ENCODE measurements at regions not wholly inside any gene's neighbourhood (a gene's known extent, or its start where the extent isn't known, plus 50 kb on each side); places are given as distances from the start of the nearest gene placed in this dataset.

GRCh38 chr4:27888505-27888904 is 1027.9 kb downstream of the STIM2 start:
- DNase-seq = no peak
- H3K9me2 ChIP-seq = no peaks in the 10 kb centered on the region
- H3K4me1 ChIP-seq (ENCODE audit: control insufficient read depth in 1 of 2, insufficient read depth in 2 of 2, low read depth in 1 of 2, low read length in 1 of 2) = no peaks in the 10 kb centered on the region
- H3K27me3 ChIP-seq (ENCODE audit: insufficient read depth) = no peaks in the 10 kb centered on the region
- H3K27ac ChIP-seq (ENCODE audit: low read depth in 2 of 2, low read length in 1 of 2) = no peak overlapping the region
- H3K79me2 ChIP-seq (ENCODE audit: insufficient read depth) = no peaks in the 10 kb centered on the region
- H3K9me3 ChIP-seq = no peaks in the 10 kb centered on the region; the same call in 1 of the 2 replicates
- H2AFZ ChIP-seq (ENCODE audit: low read depth) = no peak overlapping the region
- H3K4me3 ChIP-seq (ENCODE audit: low read depth in 2 of 2, low read length in 1 of 2) = no peak overlapping the region
- H4K20me1 ChIP-seq (ENCODE audit: insufficient read depth) = no peaks in the 10 kb centered on the region
- CTCF ChIA-PET = no interaction called here
- POLR2A ChIA-PET = no interaction called here
- H3K4me2 ChIP-seq = no peak overlapping the region
- no peak for TF ChIP-seq USF1 (IDR thresholded peaks at IDR 0.05; ENCODE audit: borderline replicate concordance, low read depth)
- TF ChIP-seq REST (IDR thresholded peaks at IDR 0.05; ENCODE audit: low read depth, low read length) = no peak
- no peak for TF ChIP-seq TEAD4 (IDR thresholded peaks at IDR 0.05; ENCODE audit: borderline replicate concordance, insufficient read depth)
- no peak for TF ChIP-seq GABPA (IDR thresholded peaks at IDR 0.05; ENCODE audit: low read depth)
- TF ChIP-seq MEF2A (IDR thresholded peaks at IDR 0.05; ENCODE audit: borderline replicate concordance, low read depth) = no peak
- TF ChIP-seq, protein P1, sequence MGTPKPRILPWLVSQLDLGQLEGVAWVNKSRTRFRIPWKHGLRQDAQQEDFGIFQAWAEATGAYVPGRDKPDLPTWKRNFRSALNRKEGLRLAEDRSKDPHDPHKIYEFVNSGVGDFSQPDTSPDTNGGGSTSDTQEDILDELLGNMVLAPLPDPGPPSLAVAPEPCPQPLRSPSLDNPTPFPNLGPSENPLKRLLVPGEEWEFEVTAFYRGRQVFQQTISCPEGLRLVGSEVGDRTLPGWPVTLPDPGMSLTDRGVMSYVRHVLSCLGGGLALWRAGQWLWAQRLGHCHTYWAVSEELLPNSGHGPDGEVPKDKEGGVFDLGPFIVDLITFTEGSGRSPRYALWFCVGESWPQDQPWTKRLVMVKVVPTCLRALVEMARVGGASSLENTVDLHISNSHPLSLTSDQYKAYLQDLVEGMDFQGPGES (IDR thresholded peaks at IDR 0.05; ENCODE audit: low read depth, low read length) = no peak
- TF ChIP-seq RCOR1 (IDR thresholded peaks at IDR 0.05; ENCODE audit: low read length) = no peak
- no peak for TF ChIP-seq RFX5 (IDR thresholded peaks at IDR 0.05; ENCODE audit: low read length)
- no peak for TF ChIP-seq GATA2 (CRISPR knock-in tag; IDR thresholded peaks at IDR 0.05)
- TF ChIP-seq FOSL2 (IDR thresholded peaks at IDR 0.05; ENCODE audit: borderline replicate concordance, low read depth) = no peak
- TF ChIP-seq EP300 (IDR thresholded peaks at IDR 0.05; ENCODE audit: borderline replicate concordance in 1 of 2, low read depth in 1 of 2, low read length in 1 of 2) = no peak
- no peak for TF ChIP-seq YY1 (IDR thresholded peaks at IDR 0.05; ENCODE audit: low read depth)
- no peak for TF ChIP-seq MXI1 (IDR thresholded peaks at IDR 0.05; ENCODE audit: low read depth, low read length)
- TF ChIP-seq, protein P2, sequence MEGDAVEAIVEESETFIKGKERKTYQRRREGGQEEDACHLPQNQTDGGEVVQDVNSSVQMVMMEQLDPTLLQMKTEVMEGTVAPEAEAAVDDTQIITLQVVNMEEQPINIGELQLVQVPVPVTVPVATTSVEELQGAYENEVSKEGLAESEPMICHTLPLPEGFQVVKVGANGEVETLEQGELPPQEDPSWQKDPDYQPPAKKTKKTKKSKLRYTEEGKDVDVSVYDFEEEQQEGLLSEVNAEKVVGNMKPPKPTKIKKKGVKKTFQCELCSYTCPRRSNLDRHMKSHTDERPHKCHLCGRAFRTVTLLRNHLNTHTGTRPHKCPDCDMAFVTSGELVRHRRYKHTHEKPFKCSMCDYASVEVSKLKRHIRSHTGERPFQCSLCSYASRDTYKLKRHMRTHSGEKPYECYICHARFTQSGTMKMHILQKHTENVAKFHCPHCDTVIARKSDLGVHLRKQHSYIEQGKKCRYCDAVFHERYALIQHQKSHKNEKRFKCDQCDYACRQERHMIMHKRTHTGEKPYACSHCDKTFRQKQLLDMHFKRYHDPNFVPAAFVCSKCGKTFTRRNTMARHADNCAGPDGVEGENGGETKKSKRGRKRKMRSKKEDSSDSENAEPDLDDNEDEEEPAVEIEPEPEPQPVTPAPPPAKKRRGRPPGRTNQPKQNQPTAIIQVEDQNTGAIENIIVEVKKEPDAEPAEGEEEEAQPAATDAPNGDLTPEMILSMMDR (IDR thresholded peaks at IDR 0.05) = no peak
- WGBS (ENCODE audit: low lambda C conversion rate) = 0% methylated on average over 1 of the region's 1 CpG
- no peaks in the 10 kb centered on the region for H3K36me3 ChIP-seq (replicated peaks in 1 of 2; ENCODE audit: control insufficient read depth in 1 of 2, insufficient read depth in 2 of 2, low read length in 1 of 2)
- no peaks in the 10 kb centered on the region for H3F3A ChIP-seq (replicated peaks; ENCODE audit: insufficient read depth)
- no peak overlapping the region for H3K9ac ChIP-seq

Measured in SK-N-SH (cell line).